Activated T-helper 1 cell treated with anti-CD3 and anti-CD28 coated beads, Interleukin-12 subunit alpha, Interleukin-12 subunit beta, Interleukin-2, Interleukin-4 antibody, amounts not matched to agents 30 ng/mL and 10 ng/mL and 1 ng/mL, durations not matched to agents 14 hours and 24 hours and 36 hours (primary cell): ENCODE measurements at regions not wholly inside any gene's neighbourhood (a gene's known extent, or its start where the extent isn't known, plus 50 kb on each side); places are given as distances from the start of the nearest gene placed in this dataset.

Experiments
- DNase-seq: peaks from one replicate; pipeline ENCODE4 v3.0.0; 2021; ENCODE audit warnings: low spot score
- H3K27ac Mint-ChIP-seq: one replicate; pipeline ENCODE4 v1.8.0; 2021; ENCODE audit warnings: mild to moderate bottlenecking, mixed read lengths
- H3K27me3 Mint-ChIP-seq: one replicate; pipeline ENCODE4 v1.8.0; 2022; ENCODE audit warnings: mild to moderate bottlenecking, moderate library complexity, mixed read lengths; ENCODE audit not compliant: insufficient read depth
- H3K36me3 Mint-ChIP-seq: one replicate; pipeline ENCODE4 v1.8.0; 2021; ENCODE audit warnings: low read depth, mixed read lengths
- H3K4me1 Mint-ChIP-seq: one replicate; pipeline ENCODE4 v1.8.0; 2021; ENCODE audit warnings: low read depth, mixed read lengths
- H3K4me3 Mint-ChIP-seq: one replicate; pipeline ENCODE4 v1.8.0; 2021; ENCODE audit warnings: mild to moderate bottlenecking, moderate library complexity, mixed read lengths
- H3K9me3 Mint-ChIP-seq: one replicate; pipeline ENCODE4 v1.8.0; 2021; ENCODE audit warnings: mixed read lengths
- intact Hi-C: fragments of 100-400 bp; cut with micrococcal nuclease; formaldehyde crosslinking; loops from one replicate; pipeline ENCODE4 v1.15.1; 2024

DNA sequence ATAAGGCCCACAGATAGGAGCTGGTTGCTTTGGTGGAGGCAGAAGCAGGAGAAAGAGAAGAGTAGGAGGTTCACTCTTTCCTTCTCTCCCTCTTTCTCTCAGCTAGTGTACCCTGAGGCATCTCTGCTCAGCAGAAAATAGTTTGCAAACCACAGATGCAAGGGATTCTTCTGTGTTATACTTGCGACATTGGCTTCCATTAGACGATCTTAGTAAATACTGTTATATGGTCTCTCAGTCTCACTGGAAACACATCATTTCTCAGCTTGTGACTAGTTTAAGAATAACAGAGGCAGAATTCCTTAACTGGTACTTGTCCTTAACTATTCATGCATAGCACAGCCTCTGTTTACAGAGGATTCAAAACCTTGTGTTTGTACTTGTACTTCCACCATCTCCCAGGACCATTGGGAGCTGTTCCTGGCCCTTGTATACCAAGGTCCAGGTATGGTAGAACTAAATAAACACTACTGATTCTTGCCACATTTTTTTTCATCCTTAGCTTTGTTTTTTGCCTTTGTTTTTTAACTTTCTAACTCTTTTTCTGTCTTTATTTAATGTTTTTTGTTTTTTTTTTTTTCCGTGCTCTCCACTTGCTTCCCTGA is 218.2 kb downstream of the OTOR start:
- intact Hi-C loops: no loop called here
- no peak for DNase-seq
- Mint-ChIP-seq H3K27ac (no peak overlapping the region), H3K9me3 (peaks cover 8% of the 10 kb centered on the region), H3K27me3 (no peaks in the 10 kb centered on the region), H3K4me1 (no peaks in the 10 kb centered on the region), H3K36me3 (no peaks in the 10 kb centered on the region), H3K4me3 (no peak overlapping the region)

DNA sequence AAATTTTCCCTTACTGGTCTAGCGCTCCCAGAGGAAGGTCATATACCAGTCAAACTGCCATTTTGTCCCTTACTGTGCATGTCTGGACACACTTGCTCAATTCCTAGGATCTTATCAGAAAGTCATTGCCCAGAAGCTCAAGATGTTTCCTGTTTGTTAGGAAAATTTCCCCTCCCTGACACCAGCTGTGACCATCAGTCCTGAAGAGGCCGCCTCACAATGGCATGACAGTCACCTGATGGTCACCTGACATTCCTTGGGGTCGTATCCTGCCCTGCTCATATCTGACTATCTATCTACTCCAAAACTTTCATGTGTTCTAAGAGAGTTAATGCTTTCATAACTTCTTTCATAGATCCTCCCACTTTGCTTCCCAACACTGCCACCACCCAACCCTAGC is 219.9 kb downstream of the OTOR start:
- no peak overlapping the region for H3K4me3 Mint-ChIP-seq
- no peaks in the 10 kb centered on the region for H3K4me1 Mint-ChIP-seq
- peaks cover 3% of the 10 kb centered on the region for H3K9me3 Mint-ChIP-seq
- no peaks in the 10 kb centered on the region for H3K36me3 Mint-ChIP-seq
- no peak overlapping the region for H3K27ac Mint-ChIP-seq
- intact Hi-C loops: no loop called here
- DNase-seq: no peak
- H3K27me3 Mint-ChIP-seq: no peaks in the 10 kb centered on the region

DNA sequence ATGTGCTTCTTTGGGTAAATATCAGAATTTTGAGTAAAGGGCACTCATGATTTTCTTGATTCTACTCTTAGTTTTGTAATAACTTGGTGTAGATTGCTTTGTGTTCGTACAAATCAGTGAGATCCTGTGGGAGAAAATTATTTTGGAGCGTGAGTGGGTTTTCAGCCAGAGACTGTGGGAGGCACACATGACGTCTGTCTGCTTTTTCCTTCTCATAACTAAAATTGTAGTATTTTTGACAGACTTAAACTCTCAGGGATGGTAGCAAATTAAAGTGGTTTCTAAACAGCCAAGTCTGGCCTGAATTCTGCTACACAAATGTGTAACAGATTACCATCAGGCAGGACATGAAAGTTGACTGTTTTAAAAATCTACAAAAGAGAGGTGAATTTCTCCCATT is 222.6 kb downstream of the OTOR start:
- Mint-ChIP-seq H3K27ac (no peak overlapping the region), H3K4me1 (no peaks in the 10 kb centered on the region), H3K4me3 (no peak overlapping the region), H3K27me3 (no peaks in the 10 kb centered on the region), H3K9me3 (peaks cover 3% of the 10 kb centered on the region), H3K36me3 (no peaks in the 10 kb centered on the region)
- DNase-seq: no peak
- intact Hi-C loops: no loop called here

DNA sequence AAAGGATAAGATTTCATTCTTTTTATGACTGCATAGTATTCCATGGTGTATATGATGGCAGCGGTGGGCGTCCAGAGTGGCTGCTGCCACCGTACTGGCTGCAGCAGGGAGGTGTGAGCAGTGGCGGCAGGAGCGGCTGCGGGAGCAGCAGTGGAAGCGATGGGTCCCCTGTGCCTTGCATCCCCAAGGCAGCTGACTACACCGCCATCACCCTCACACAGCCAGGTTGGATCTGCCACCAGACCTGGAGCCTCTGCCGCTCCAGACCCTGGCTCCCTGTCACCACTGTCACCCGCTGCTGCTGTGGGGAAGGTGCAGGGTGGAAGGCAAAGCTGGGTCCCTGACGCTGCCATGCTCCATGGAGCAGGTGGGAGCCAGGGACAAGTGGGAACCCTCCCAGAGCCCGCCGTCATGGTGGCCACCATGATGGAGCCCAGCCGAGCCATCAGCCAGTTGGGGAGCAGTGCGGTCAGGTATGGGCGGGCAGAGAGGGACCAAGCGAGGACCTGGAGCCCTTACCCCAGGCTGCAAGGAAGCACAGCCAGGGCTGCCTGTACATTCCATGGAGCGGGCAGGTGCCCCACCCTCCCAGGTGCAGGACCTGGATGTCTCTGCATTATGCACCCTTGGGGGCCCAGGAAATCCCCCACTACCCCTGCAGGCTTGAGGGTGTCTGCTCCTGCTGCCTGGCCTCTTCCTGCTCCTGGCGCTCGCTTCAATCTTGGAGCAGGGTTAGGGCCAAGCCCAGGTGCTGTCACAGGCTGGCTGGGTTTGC is 226.1 kb downstream of the OTOR start:
- H3K27me3 Mint-ChIP-seq: no peaks in the 10 kb centered on the region
- peaks cover 8% of the 10 kb centered on the region for H3K9me3 Mint-ChIP-seq
- no peak overlapping the region for H3K4me3 Mint-ChIP-seq
- H3K36me3 Mint-ChIP-seq: no peaks in the 10 kb centered on the region
- H3K27ac Mint-ChIP-seq: no peak overlapping the region
- DNase-seq: no peak
- intact Hi-C loops: no loop called here
- H3K4me1 Mint-ChIP-seq: no peaks in the 10 kb centered on the region

DNA sequence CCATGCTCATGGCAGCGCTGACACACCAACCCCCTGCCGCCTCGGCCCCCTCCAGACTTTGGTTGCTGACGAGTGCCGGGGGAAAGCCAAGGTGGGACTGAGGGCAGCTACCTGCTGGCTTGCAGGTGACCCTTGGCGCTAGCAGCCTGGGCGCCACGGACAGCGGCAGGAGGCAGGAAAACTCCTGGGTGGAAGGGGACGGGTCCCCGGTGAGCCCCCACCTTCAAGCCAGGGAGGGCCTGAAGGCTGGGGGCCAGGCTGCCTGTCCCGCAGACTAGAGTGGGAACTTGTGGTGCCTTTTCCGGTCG is 226.7 kb downstream of the OTOR start:
- H3K27ac Mint-ChIP-seq: no peak overlapping the region
- H3K9me3 Mint-ChIP-seq: peaks cover 8% of the 10 kb centered on the region
- no peaks in the 10 kb centered on the region for H3K4me1 Mint-ChIP-seq
- intact Hi-C loops: no loop called here
- DNase-seq: no peak
- H3K27me3 Mint-ChIP-seq: no peaks in the 10 kb centered on the region
- H3K4me3 Mint-ChIP-seq: no peak overlapping the region
- no peaks in the 10 kb centered on the region for H3K36me3 Mint-ChIP-seq

DNA sequence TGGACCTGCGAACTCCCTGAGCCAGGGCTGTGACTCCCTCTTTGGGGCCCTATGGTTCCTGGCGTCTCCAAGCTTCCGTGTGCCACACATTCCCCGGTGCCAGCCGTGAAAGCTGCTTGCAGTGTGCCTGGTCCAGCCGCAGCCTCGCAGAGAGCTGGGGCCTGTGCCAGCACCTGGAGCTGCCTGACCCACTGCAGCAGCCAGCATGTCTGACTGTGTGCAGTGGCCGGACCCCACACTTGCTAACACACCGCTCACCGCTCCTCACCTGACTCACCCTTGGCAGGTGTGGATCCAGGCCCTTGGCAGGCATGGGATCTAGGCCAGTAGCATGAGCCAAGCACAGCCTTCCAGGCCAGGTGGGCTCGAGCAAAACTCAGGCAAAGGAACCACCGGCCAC is 227.5 kb downstream of the OTOR start:
- Mint-ChIP-seq H3K9me3 (peaks cover 6% of the 10 kb centered on the region), H3K27me3 (no peaks in the 10 kb centered on the region), H3K36me3 (no peaks in the 10 kb centered on the region), H3K4me3 (no peak overlapping the region), H3K4me1 (no peaks in the 10 kb centered on the region), H3K27ac (no peak overlapping the region)
- intact Hi-C loops: no loop called here
- DNase-seq: no peak

DNA sequence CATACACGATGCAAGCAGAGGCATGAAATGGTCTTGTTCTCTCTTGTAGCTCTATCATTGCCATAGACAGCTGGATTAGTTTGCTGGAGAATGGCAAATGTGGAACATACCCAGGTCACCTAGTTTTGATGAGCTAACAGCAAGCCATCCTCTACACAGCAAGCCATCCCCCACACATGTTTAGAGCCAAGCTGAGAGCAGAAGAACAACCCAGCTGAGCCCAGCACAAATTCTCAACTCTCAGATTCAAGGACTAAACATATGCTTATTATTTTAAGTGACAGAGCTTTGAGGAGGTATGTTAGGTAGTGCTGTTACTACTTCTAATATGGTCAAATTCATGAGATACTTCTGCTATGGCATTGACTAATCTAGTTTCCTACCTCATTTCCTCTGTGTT is 230.3 kb downstream of the OTOR start:
- Mint-ChIP-seq H3K4me1 (no peaks in the 10 kb centered on the region), H3K27ac (no peak overlapping the region), H3K9me3 (peaks cover 5% of the 10 kb centered on the region), H3K36me3 (no peaks in the 10 kb centered on the region), H3K27me3 (no peaks in the 10 kb centered on the region), H3K4me3 (no peak overlapping the region)
- DNase-seq: no peak
- intact Hi-C loops: no loop called here

DNA sequence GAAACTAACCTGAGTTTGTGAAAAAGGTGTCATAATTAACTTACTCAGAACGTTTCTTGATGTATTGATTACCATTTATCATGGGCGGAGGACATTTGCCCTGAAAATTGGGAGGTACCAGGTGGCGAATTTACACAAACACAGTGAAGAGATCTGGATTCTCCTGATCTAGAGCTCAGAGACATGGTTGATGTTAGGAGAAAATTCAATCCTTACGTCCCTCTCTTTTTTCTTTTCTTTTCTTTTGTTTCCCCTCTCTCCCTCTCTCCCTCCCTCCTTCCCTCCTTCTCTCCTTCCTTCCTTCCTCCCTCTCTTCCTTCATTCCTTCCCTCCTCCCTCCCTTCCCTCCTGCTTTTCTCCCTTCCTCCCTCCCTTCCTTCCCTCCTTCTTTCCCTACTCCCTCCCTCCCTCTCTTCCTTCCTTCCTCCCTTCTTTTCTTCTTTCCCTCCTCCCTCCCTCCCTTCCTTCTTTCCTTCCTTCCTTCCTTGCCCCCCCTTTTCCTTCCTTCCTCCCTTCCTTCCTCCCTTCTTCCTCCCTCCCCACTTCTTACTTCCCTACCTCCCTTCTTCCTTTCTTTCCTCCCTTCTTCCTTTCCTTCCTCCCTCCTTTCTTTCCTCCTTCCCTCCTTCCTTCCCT is 234.1 kb downstream of the OTOR start:
- DNase-seq: no peak
- Mint-ChIP-seq H3K4me3 (no peak overlapping the region), H3K36me3 (no peaks in the 10 kb centered on the region), H3K4me1 (no peaks in the 10 kb centered on the region), H3K27me3 (no peaks in the 10 kb centered on the region), H3K9me3 (peaks cover 7% of the 10 kb centered on the region), H3K27ac (no peak overlapping the region)
- intact Hi-C loops: no loop called here

DNA sequence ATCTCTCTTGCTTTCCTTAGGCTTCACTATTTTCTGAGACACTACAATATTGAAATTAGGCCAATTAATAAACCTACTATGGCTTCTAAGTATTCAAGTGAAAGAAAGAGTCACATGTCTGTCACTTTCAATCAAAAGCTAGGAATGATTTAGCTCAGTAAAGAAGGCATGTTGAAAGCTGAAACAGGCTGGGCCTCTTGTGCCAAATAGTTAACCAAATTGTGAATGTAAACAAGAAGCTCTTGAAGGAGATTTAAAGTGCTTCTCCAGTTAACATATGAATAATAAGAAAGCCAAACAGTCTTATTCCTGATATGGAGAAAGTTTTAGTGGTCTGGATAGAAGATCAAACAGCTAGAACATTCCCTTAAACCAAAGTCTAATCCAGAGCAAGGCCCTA is 236.3 kb downstream of the OTOR start:
- intact Hi-C loops: no loop called here
- Mint-ChIP-seq H3K36me3 (no peaks in the 10 kb centered on the region), H3K27me3 (no peaks in the 10 kb centered on the region)

DNA sequence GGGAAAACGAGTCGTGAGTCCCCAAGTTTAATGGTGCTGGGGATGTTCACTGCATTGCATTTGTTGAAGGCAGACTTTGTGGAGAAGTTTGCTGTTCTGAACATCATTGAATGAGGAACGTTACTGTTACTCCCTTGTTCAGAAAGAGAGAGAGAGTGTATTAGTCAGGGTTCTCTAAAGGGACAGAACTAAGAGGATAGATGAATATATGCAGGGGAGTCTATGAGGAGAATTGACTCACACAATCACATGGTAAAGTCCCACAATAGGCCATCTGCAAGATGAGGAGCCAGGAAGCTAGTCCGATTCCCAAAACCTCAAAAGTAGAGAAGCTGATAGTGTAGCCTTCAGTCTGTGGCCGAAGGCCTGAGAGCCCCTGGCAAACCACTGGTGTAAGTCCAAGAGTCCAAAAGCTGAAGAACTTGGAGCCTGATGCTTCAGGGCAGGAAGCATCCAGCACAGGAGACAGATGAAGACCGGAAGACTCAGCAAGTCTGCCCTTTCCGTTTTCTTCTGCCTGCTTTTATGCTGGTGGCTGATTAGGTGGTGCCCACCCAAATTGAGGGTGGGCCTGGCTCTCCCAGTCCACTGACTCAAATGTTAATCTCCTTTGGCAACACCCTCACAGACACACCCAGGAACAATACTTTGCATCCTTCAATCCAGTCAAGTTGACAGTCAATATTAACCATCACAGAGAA is 223.5 kb upstream of the PCSK2 start:
- Mint-ChIP-seq H3K4me3 (no peak overlapping the region), H3K36me3 (no peaks in the 10 kb centered on the region)
- DNase-seq: no peak

More for the DNA sequence above, 236.3 kb downstream of the OTOR start:
- Mint-ChIP-seq H3K4me3 (no peak overlapping the region), H3K9me3 (peaks cover 4% of the 10 kb centered on the region), H3K4me1 (no peaks in the 10 kb centered on the region), H3K27ac (no peak overlapping the region)
- DNase-seq: no peak

DNA sequence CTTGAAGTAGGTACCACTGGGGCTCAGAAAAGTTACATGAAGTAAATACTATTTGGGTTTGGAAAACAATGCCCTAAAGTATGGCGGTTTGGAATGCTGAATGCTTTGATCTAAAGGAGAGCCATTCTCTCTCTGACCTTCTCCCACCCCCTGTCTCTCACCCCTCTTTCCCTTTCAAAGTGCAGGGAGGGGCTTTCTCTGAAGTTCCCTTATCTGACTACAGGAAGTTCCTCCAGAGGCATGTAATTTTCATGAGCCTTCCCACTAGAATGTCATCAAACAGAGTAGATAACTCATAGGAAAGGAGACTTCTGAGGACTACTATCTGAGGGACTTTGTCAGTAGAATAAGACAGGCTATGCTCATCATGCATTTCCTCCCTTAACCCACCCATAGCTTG is 216.7 kb upstream of the PCSK2 start:
- Mint-ChIP-seq H3K27ac (no peak overlapping the region), H3K4me3 (no peak overlapping the region), H3K27me3 (no peaks in the 10 kb centered on the region), H3K4me1 (no peaks in the 10 kb centered on the region), H3K9me3 (no peaks in the 10 kb centered on the region), H3K36me3 (no peaks in the 10 kb centered on the region)
- no peak for DNase-seq
- intact Hi-C loops: loop anchor here (10.0 kb wide), 1 partner anchor 65 kb away; no protein-coding TSS in a partner anchor

More for the DNA sequence above, 223.5 kb upstream of the PCSK2 start:
- H3K27me3 Mint-ChIP-seq: no peaks in the 10 kb centered on the region
- intact Hi-C loops: no loop called here
- no peaks in the 10 kb centered on the region for H3K9me3 Mint-ChIP-seq
- no peak overlapping the region for H3K27ac Mint-ChIP-seq
- no peaks in the 10 kb centered on the region for H3K4me1 Mint-ChIP-seq

DNA sequence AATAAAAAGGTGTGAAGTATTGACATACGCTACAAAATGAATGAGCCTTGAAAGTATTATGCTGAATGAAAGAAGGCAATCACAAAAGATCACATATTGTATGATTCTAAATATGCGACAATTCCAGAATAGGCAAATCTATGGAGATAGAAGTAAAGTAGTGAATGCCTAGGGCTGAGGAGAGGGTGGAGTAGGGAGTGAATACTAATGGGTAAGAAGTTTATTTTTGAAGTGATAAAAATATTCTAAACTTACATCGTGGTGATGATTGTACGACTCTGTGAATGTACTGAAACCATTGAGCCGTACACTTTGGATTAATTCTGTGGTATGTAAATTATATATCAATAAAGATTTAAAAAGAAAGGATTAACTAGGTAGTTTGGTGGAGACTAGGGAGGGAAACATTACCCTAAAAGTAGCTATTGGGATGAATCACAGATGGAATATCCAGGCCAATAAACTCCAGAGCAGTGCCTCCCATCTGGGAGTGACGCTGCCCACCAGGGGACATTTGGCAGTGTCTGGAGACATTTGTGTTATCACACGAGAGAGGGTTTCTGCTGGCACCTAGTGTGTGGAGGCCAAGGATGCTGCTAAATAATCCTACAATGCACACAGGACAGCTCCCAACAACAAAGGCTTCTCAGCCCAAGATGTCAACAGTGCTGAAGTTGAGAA is 214.2 kb upstream of the PCSK2 start:
- Mint-ChIP-seq H3K9me3 (no peaks in the 10 kb centered on the region), H3K27me3 (no peaks in the 10 kb centered on the region), H3K4me3 (no peak overlapping the region), H3K4me1 (no peaks in the 10 kb centered on the region), H3K27ac (no peak overlapping the region), H3K36me3 (no peaks in the 10 kb centered on the region)
- DNase-seq: no peak
- intact Hi-C loops: loop anchor here (10.0 kb wide), 1 partner anchor 62 kb away; no protein-coding TSS in a partner anchor
